Common myeloid progenitor, CD34-positive (primary cell): ENCODE measurements at regions not wholly inside any gene's neighbourhood (a gene's known extent, or its start where the extent isn't known, plus 50 kb on each side); places are given as distances from the start of the nearest gene placed in this dataset.

Experiments used
- CTCF ChIA-PET: fragments of 350-600 bp; sonication (Branson Sonifier 250); formaldehyde crosslinking; loops from one replicate; lab custom pipeline; 2021; ENCODE audit warnings: antibody characterized with exemption; lab: Charles Lee
- POLR2A ChIA-PET: fragments of 350-600 bp; sonication (Branson Sonifier 250); formaldehyde crosslinking; loops from one replicate; lab custom pipeline; 2021; ENCODE audit warnings: antibody characterized with exemption; lab: Charles Lee
- DNase-seq, 3 donors: peaks; one replicate each; pipeline versions ENCODE4 v3.0.0 to v3.0.0-alpha.2; 2013
- H3K27ac ChIP-seq, 2 experiments: 1 replicate in 1 of 2; 2 replicates in 1 of 2; pipeline ENCODE4 v1.7.0; 2013; ENCODE audit warnings: inconsistent platforms in 2 of 2, low read length in 2 of 2, mild to moderate bottlenecking in 2 of 2, low read depth in 1 of 2, moderate library complexity in 1 of 2; ENCODE audit not compliant: severe bottlenecking in 2 of 2, insufficient read depth in 1 of 2, poor library complexity in 1 of 2
- H3K27me3 ChIP-seq, 5 experiments: replicated peaks in 2 of 5; 1 replicate in 3 of 5; 2 replicates in 2 of 5; pipeline versions ENCODE4 v1.6.1 to v1.7.0; 2013; ENCODE audit warnings: low read length in 4 of 5, mild to moderate bottlenecking in 2 of 5, moderate library complexity in 2 of 5, inconsistent platforms in 1 of 5; ENCODE audit not compliant: insufficient read depth in 5 of 5, control insufficient read depth in 4 of 5
- H3K36me3 ChIP-seq, 4 experiments: 1 replicate in 2 of 4; 2 replicates in 2 of 4; pipeline versions ENCODE4 v1.6.1 to v1.7.0; 2013; ENCODE audit warnings: low read length in 3 of 4, control low read depth in 1 of 4, mild to moderate bottlenecking in 1 of 4; ENCODE audit not compliant: control insufficient read depth in 4 of 4, insufficient read depth in 4 of 4
- H3K4me1 ChIP-seq, 4 experiments: 1 replicate in 3 of 4; 2 replicates in 1 of 4; pipeline versions ENCODE4 v1.6.1 to v1.7.1; 2013; ENCODE audit warnings: low read length in 3 of 4, mild to moderate bottlenecking in 3 of 4, control low read depth in 1 of 4, inconsistent platforms in 1 of 4, moderate library complexity in 1 of 4; ENCODE audit not compliant: control insufficient read depth in 4 of 4, insufficient read depth in 4 of 4; ENCODE audit errors: control extremely low read depth in 1 of 4
- H3K4me3 ChIP-seq, 7 experiments: 1 replicate in 4 of 7; 2 replicates in 3 of 7; pipeline versions ENCODE4 v1.5.1 to v1.7.0; 2013; ENCODE audit warnings: mild to moderate bottlenecking in 7 of 7, low read length in 6 of 7, moderate library complexity in 6 of 7, inconsistent platforms in 2 of 7, low read depth in 2 of 7, control low read depth in 1 of 7; ENCODE audit not compliant: insufficient read depth in 4 of 7, control insufficient read depth in 1 of 7; ENCODE audit errors: extremely low read depth in 1 of 7
- H3K9me3 ChIP-seq, 5 experiments: 1 replicate in 4 of 5; 2 replicates in 1 of 5; pipeline versions ENCODE4 v1.6.1 to v1.7.1; 2013; ENCODE audit warnings: low read length in 4 of 5, mild to moderate bottlenecking in 2 of 5, inconsistent platforms in 1 of 5, low read depth in 1 of 5, moderate library complexity in 1 of 5; ENCODE audit not compliant: control insufficient read depth in 4 of 5, insufficient read depth in 2 of 5; ENCODE audit errors: control extremely low read depth in 1 of 5
- WGBS: methylation state at CpG from one replicate; pipeline ENCODE4 v1.1.5; 2013; ENCODE audit not compliant: insufficient coverage; 5-methylcytosine and 5-hydroxymethylcytosine counted together

- Histone ChIP-seq H3K36me3 (no peaks in the 10 kb centered on the region), H3K9me3 (no peaks in the 10 kb centered on the region), H3K27ac (no peak overlapping the region), H3K4me1 (no peaks in the 10 kb centered on the region), H3K27me3 (no peaks in the 10 kb centered on the region), H3K4me3 (no peak overlapping the region)
- no peak for DNase-seq
- ChIA-PET CTCF (interaction anchor here (1.7 kb wide), 1 partner anchor 17 kb away, joined by 4 read pairs; no protein-coding TSS in a partner anchor), POLR2A (no interaction called here)
- 98% methylated on average over 6 of the region's 7 CpGs for WGBS
Observed at GRCh38 chr10:91023700-91024398, 103.0 kb upstream of the ANKRD1 start.

DNA sequence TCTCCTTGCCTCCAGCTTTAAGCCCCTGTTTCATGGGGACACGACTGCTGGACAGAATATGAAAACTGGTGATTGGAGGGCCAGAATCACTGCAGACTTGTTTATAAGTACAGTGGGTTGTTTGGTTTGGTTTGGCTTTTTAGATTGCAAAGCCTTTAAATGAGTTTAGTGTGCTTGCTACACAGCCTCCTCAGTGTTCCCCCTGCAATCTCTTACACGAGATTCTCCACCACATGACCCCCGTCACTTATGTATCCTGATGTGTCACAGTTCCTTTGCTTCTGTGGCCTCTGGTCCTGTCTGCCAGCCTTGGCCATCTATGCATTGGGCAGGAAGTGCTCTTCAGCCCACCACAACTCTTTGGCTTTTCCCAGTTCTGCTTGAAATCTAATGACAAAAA, 103.7 kb upstream of the ANKRD1 start:
- CTCF ChIA-PET = no interaction called here
- POLR2A ChIA-PET = no interaction called here
- H3K27ac ChIP-seq = no peak overlapping the region

GRCh38 chr10:91032611-91033206, 111.8 kb upstream of the ANKRD1 start:
- no peak for DNase-seq
- CTCF ChIA-PET = no interaction called here
- Histone ChIP-seq H3K4me3 (no peak overlapping the region), H3K4me1 (peaks cover 0 to 5% (median 1%) of the 10 kb centered on the region in 4 experiments), H3K36me3 (no peaks in the 10 kb centered on the region), H3K9me3 (no peaks in the 10 kb centered on the region), H3K27ac (no peak overlapping the region), H3K27me3 (no peaks in the 10 kb centered on the region)
- POLR2A ChIA-PET = no interaction called here
- 77% methylated on average over 3 of the region's 5 CpGs for WGBS

More for the DNA sequence above, 103.7 kb upstream of the ANKRD1 start:
- DNase-seq = no peak
- Histone ChIP-seq H3K4me3 (no peak overlapping the region), H3K4me1 (no peaks in the 10 kb centered on the region), H3K27me3 (no peaks in the 10 kb centered on the region), H3K36me3 (no peaks in the 10 kb centered on the region), H3K9me3 (no peaks in the 10 kb centered on the region)
- WGBS = 86% methylated on average over 2 of the region's 3 CpGs

GRCh38 chr10:91033324-91033950, 112.5 kb upstream of the ANKRD1 start:
- no peaks in the 10 kb centered on the region for H3K27me3 ChIP-seq
- no peaks in the 10 kb centered on the region for H3K9me3 ChIP-seq
- POLR2A ChIA-PET = no interaction called here
- H3K4me3 ChIP-seq = no peak overlapping the region
- H3K36me3 ChIP-seq = no peaks in the 10 kb centered on the region
- no peak overlapping the region for H3K27ac ChIP-seq
- peaks cover 0 to 5% (median 1%) of the 10 kb centered on the region in 4 experiments for H3K4me1 ChIP-seq
- CTCF ChIA-PET = no interaction called here
- WGBS = 100% methylated on average over 6 of the region's 6 CpGs
- DNase-seq = no peak

DNA sequence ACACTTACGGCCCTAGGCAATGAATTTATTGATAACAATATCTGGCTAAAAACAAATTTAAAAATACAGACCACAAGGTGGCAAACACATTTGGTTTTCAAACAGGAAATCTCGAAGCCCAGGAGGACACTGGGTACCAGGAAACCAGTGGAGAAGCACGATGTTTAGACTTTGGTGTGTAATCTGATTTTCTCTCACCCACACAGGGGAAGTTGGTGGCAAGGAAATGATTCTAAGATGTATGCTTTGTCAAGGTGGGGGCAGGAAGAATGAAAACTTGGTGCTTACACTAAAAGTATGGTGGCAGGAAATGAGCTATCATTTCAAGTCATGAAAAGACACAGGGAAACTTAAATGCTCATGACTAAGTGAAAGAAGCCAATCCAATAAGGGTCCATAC, 113.2 kb upstream of the ANKRD1 start:
- CTCF ChIA-PET = no interaction called here

GRCh38 chr10:91034494-91035159, 113.7 kb upstream of the ANKRD1 start:
- no peak for DNase-seq
- peaks cover 0 to 5% (median 1%) of the 10 kb centered on the region in 4 experiments for H3K4me1 ChIP-seq
- H3K27me3 ChIP-seq = no peaks in the 10 kb centered on the region
- H3K27ac ChIP-seq = no peak overlapping the region
- no peaks in the 10 kb centered on the region for H3K9me3 ChIP-seq
- WGBS = 93% methylated on average over 5 of the region's 9 CpGs
- H3K4me3 ChIP-seq = no peak overlapping the region
- CTCF ChIA-PET = interaction anchor here (1.4 kb wide), 1 partner anchor 17 kb away, joined by 3 read pairs; no protein-coding TSS in a partner anchor
- POLR2A ChIA-PET = no interaction called here
- H3K36me3 ChIP-seq = no peaks in the 10 kb centered on the region

More for the DNA sequence above, 113.2 kb upstream of the ANKRD1 start:
- Histone ChIP-seq H3K4me1 (peaks cover 0 to 5% (median 1%) of the 10 kb centered on the region in 4 experiments), H3K27me3 (no peaks in the 10 kb centered on the region), H3K9me3 (no peaks in the 10 kb centered on the region), H3K4me3 (no peak overlapping the region), H3K36me3 (no peaks in the 10 kb centered on the region), H3K27ac (no peak overlapping the region)
- POLR2A ChIA-PET = no interaction called here
- 80% methylated on average over 1 of the region's 3 CpGs for WGBS
- DNase-seq = peak in 2 of 3 donors; percentile 4 to 22
